Activated CD4-positive, alpha-beta memory T cell treated with anti-CD3 and anti-CD28 coated beads for 36 hours (primary cell): ENCODE measurements at regions not wholly inside any gene's neighbourhood (a gene's known extent, or its start where the extent isn't known, plus 50 kb on each side); places are given as distances from the start of the nearest gene placed in this dataset.
"Not testable (repeated sequence)": the region's sequence is repeated elsewhere in the genome, so short reads cannot be mapped to it uniquely, and the experiment has no call there.

ENCODE experiments used
- CTCF ChIA-PET: fragments of 350-600 bp; sonication (Branson Sonifier 250); formaldehyde crosslinking; loops from one replicate; lab custom pipeline; 2021; ENCODE audit warnings: antibody characterized with exemption, inconsistent platforms; lab: Charles Lee
- POLR2A ChIA-PET: fragments of 350-600 bp; sonication (Branson Sonifier 250); formaldehyde crosslinking; loops from one replicate; lab custom pipeline; 2021; ENCODE audit warnings: antibody characterized with exemption; lab: Charles Lee
- DNase-seq: peaks from one replicate; pipeline ENCODE4 v3.0.0-alpha.2; 2020
- H3K27ac Mint-ChIP-seq: one replicate; pipeline ENCODE4 v1.8.0; 2021; ENCODE audit warnings: mixed read lengths
- H3K27me3 Mint-ChIP-seq: one replicate; pipeline ENCODE4 v1.8.0; 2021; ENCODE audit warnings: mixed read lengths
- H3K36me3 Mint-ChIP-seq: one replicate; pipeline ENCODE4 v1.8.0; 2021; ENCODE audit warnings: mixed read lengths
- H3K4me1 Mint-ChIP-seq: one replicate; pipeline ENCODE4 v1.8.0; 2021; ENCODE audit warnings: low read depth, mixed read lengths
- H3K4me3 Mint-ChIP-seq: one replicate; pipeline ENCODE4 v1.8.0; 2021; ENCODE audit warnings: mild to moderate bottlenecking, mixed read lengths
- H3K9me3 Mint-ChIP-seq: one replicate; pipeline ENCODE4 v1.8.0; 2021; ENCODE audit warnings: mixed read lengths
- intact Hi-C: fragments of 100-400 bp; cut with micrococcal nuclease; formaldehyde crosslinking; loops from one replicate; pipeline ENCODE4 v1.15.1; 2023

GRCh38 chr1:22332795-22333499, 118.7 kb upstream of the ZBTB40 start:
- H3K4me3 Mint-ChIP-seq, result no peak overlapping the region
- peaks cover 14% of the 10 kb centered on the region for H3K27me3 Mint-ChIP-seq
- DNase-seq, result no peak
- H3K27ac Mint-ChIP-seq, result no peak overlapping the region
- H3K4me1 Mint-ChIP-seq, result no peaks in the 10 kb centered on the region
- CTCF ChIA-PET, result no interaction called here
- H3K36me3 Mint-ChIP-seq, result no peaks in the 10 kb centered on the region
- no peaks in the 10 kb centered on the region for H3K9me3 Mint-ChIP-seq
- POLR2A ChIA-PET, result no interaction called here
- intact Hi-C loops, result no loop called here

GRCh38 chr1:22333516-22334121, 118.0 kb upstream of the ZBTB40 start:
- Mint-ChIP-seq H3K4me3 (no peak overlapping the region), H3K36me3 (no peaks in the 10 kb centered on the region), H3K4me1 (no peaks in the 10 kb centered on the region), H3K27ac (no peak overlapping the region), H3K9me3 (no peaks in the 10 kb centered on the region), H3K27me3 (peaks cover 17% of the 10 kb centered on the region)
- no peak for DNase-seq
- ChIA-PET CTCF (no interaction called here), POLR2A (no interaction called here)
- intact Hi-C loops, result no loop called here

GRCh38 chr1:22334860-22335550, 116.6 kb upstream of the ZBTB40 start:
- Mint-ChIP-seq H3K4me3 (no peak overlapping the region), H3K9me3 (no peaks in the 10 kb centered on the region), H3K27ac (no peak overlapping the region), H3K27me3 (peaks cover 19% of the 10 kb centered on the region), H3K4me1 (no peaks in the 10 kb centered on the region), H3K36me3 (no peaks in the 10 kb centered on the region)
- ChIA-PET CTCF (no interaction called here), POLR2A (no interaction called here)
- intact Hi-C loops, result no loop called here
- DNase-seq, result no peak

GRCh38 chr1:22336274-22336673, 115.4 kb upstream of the ZBTB40 start:
- H3K36me3 Mint-ChIP-seq, DNase-seq, intact Hi-C loops, H3K27ac Mint-ChIP-seq, H3K9me3 Mint-ChIP-seq, H3K4me1 Mint-ChIP-seq, H3K4me3 Mint-ChIP-seq, POLR2A ChIA-PET, CTCF ChIA-PET: not testable (repeated sequence)
- H3K27me3 Mint-ChIP-seq, result peaks cover 19% of the 10 kb centered on the region

GRCh38 chr1:22336696-22337545, 114.7 kb upstream of the ZBTB40 start:
- H3K9me3 Mint-ChIP-seq, H3K4me1 Mint-ChIP-seq, CTCF ChIA-PET: not testable (repeated sequence)

GRCh38 chr1:22338071-22338765, 113.4 kb upstream of the ZBTB40 start:
- H3K9me3 Mint-ChIP-seq, result no peaks in the 10 kb centered on the region
- CTCF ChIA-PET, result no interaction called here
- no peaks in the 10 kb centered on the region for H3K4me1 Mint-ChIP-seq
- H3K27ac Mint-ChIP-seq, result no peak overlapping the region
- no peaks in the 10 kb centered on the region for H3K36me3 Mint-ChIP-seq
- DNase-seq, result no peak
- peaks cover 28% of the 10 kb centered on the region for H3K27me3 Mint-ChIP-seq
- POLR2A ChIA-PET, result no interaction called here
- intact Hi-C loops, result no loop called here
- no peak overlapping the region for H3K4me3 Mint-ChIP-seq

More at GRCh38 chr1:22336696-22337545, 114.7 kb upstream of the ZBTB40 start:
- H3K27ac Mint-ChIP-seq, POLR2A ChIA-PET, DNase-seq, H3K36me3 Mint-ChIP-seq, H3K4me3 Mint-ChIP-seq, intact Hi-C loops: not testable (repeated sequence)
- H3K27me3 Mint-ChIP-seq, result peaks cover 18% of the 10 kb centered on the region

- intact Hi-C loops, result no loop called here
- ChIA-PET POLR2A (no interaction called here), CTCF (no interaction called here)
- DNase-seq, result no peak
- no peaks in the 10 kb centered on the region for H3K9me3 Mint-ChIP-seq
- peaks cover 29% of the 10 kb centered on the region for H3K27me3 Mint-ChIP-seq
- no peaks in the 10 kb centered on the region for H3K4me1 Mint-ChIP-seq
- H3K36me3 Mint-ChIP-seq, result no peaks in the 10 kb centered on the region
- no peak overlapping the region for H3K4me3 Mint-ChIP-seq
- no peak overlapping the region for H3K27ac Mint-ChIP-seq
Observed at GRCh38 chr1:22339237-22339636, 112.4 kb upstream of the ZBTB40 start.

GRCh38 chr1:22340066-22340465, 111.6 kb upstream of the ZBTB40 start:
- DNase-seq, result no peak
- intact Hi-C loops, result no loop called here
- no peak overlapping the region for H3K27ac Mint-ChIP-seq
- no peak overlapping the region for H3K4me3 Mint-ChIP-seq
- no peaks in the 10 kb centered on the region for H3K36me3 Mint-ChIP-seq
- ChIA-PET CTCF (no interaction called here), POLR2A (no interaction called here)
- H3K9me3 Mint-ChIP-seq, result no peaks in the 10 kb centered on the region
- peaks cover 28% of the 10 kb centered on the region for H3K27me3 Mint-ChIP-seq
- H3K4me1 Mint-ChIP-seq, result no peaks in the 10 kb centered on the region

- Mint-ChIP-seq H3K9me3 (no peaks in the 10 kb centered on the region), H3K4me1 (no peaks in the 10 kb centered on the region), H3K36me3 (no peaks in the 10 kb centered on the region), H3K27me3 (peaks cover 33% of the 10 kb centered on the region), H3K4me3 (no peak overlapping the region), H3K27ac (no peak overlapping the region)
- DNase-seq, result no peak
- intact Hi-C loops, result no loop called here
- ChIA-PET POLR2A (no interaction called here), CTCF (no interaction called here)
Observed at GRCh38 chr1:22340873-22341272, 110.8 kb upstream of the ZBTB40 start.

GRCh38 chr1:22341791-22342605, 109.7 kb upstream of the ZBTB40 start:
- Mint-ChIP-seq H3K27me3 (peaks cover 36% of the 10 kb centered on the region), H3K4me1 (no peaks in the 10 kb centered on the region), H3K36me3 (no peaks in the 10 kb centered on the region), H3K4me3 (no peak overlapping the region), H3K27ac (no peak overlapping the region), H3K9me3 (no peaks in the 10 kb centered on the region)
- POLR2A ChIA-PET, result no interaction called here
- intact Hi-C loops, result no loop called here
- CTCF ChIA-PET, result no interaction called here
- no peak for DNase-seq

GRCh38 chr1:22342734-22343191, 108.9 kb upstream of the ZBTB40 start:
- no peak for DNase-seq
- Mint-ChIP-seq H3K36me3 (no peaks in the 10 kb centered on the region), H3K27ac (no peak overlapping the region), H3K4me1 (no peaks in the 10 kb centered on the region), H3K27me3 (peaks cover 36% of the 10 kb centered on the region), H3K4me3 (no peak overlapping the region), H3K9me3 (no peaks in the 10 kb centered on the region)
- ChIA-PET POLR2A (no interaction called here), CTCF (no interaction called here)
- intact Hi-C loops, result no loop called here
